Endothelial cell of umbilical vein (primary cell): ENCODE measurements at regions not wholly inside any gene's neighbourhood (a gene's known extent, or its start where the extent isn't known, plus 50 kb on each side); places are given as distances from the start of the nearest gene placed in this dataset.

ENCODE experiments used
- BruUV-seq: library from RNA; stranded (reverse); fragments of 400-500 nt; replicated peaks from 2 replicates; lab custom pipeline; 2021; lab: Mats Ljungman, UMichigan
- CTCF ChIA-PET: fragments of 300-600, 350-600 bp; sonication (Branson Sonifier 250); formaldehyde crosslinking; loops from one replicate; lab custom pipeline; 2021; ENCODE audit warnings: antibody characterized with exemption, inconsistent platforms; lab: Charles Lee
- POLR2A ChIA-PET: fragments of 300-600, 350-600 bp; sonication (Branson Sonifier 250); formaldehyde crosslinking; loops from one replicate; lab custom pipeline; 2021; ENCODE audit warnings: antibody characterized with exemption, inconsistent platforms; lab: Charles Lee
- DNase-seq: peaks from one replicate; pipeline ENCODE4 v3.0.0-alpha.2; 2011; ENCODE audit warnings: low read depth, low spot score
- FAIRE-seq: peaks from 2 replicates; lab custom pipeline; 2011; peaks lifted over from hg19 to GRCh38; lab: Jason Lieb, UNC
- H2AFZ ChIP-seq: 2 replicates; pipeline ENCODE4 v1.6.0; 2012; ENCODE audit warnings: low read depth, low read length, control low read depth, inconsistent platforms
- H3K27ac ChIP-seq: 2 replicates; pipeline ENCODE4 v1.5.1; 2011; ENCODE audit warnings: low read depth, mild to moderate bottlenecking, control low read depth, low read length, moderate library complexity; ENCODE audit not compliant: insufficient read depth
- H3K27me3 ChIP-seq, 2 experiments: 2 replicates each; pipeline versions ENCODE4 v1.6.0 to v1.6.1; 2011; ENCODE audit warnings: low read length in 2 of 2, mixed read lengths in 1 of 2; ENCODE audit not compliant: control insufficient read depth in 2 of 2, insufficient read depth in 2 of 2
- H3K36me3 ChIP-seq, 2 experiments: 2 replicates in 1 of 2; 3 replicates in 1 of 2; pipeline ENCODE4 v1.5.1; 2011; ENCODE audit warnings: low read length in 2 of 2, mild to moderate bottlenecking in 1 of 2, moderate library complexity in 1 of 2; ENCODE audit not compliant: control insufficient read depth in 2 of 2, insufficient read depth in 2 of 2; ENCODE audit errors: extremely low read depth in 1 of 2
- H3K4me1 ChIP-seq: 3 replicates; pipeline ENCODE4 v1.5.1; 2011; ENCODE audit warnings: mild to moderate bottlenecking, low read length; ENCODE audit not compliant: control insufficient read depth, insufficient read depth; ENCODE audit errors: extremely low read depth
- H3K4me2 ChIP-seq: 2 replicates; pipeline ENCODE4 v1.6.1; 2011; ENCODE audit warnings: low read length, control low read depth, mixed read lengths; ENCODE audit not compliant: insufficient read depth
- H3K4me3 ChIP-seq, 3 experiments: fragments of 200-600 bp in 1 of 3; sonication (generic), shearing (Covaris generic) in 1 of 3; replicated peaks in 1 of 3; 2 replicates each; pipeline ENCODE4 v1.5.1; 2011 to 2016; ENCODE audit warnings: control low read depth in 3 of 3, low read length in 3 of 3, mild to moderate bottlenecking in 2 of 3, inconsistent platforms in 1 of 3, low read depth in 1 of 3, moderate library complexity in 1 of 3; ENCODE audit not compliant: insufficient read depth in 1 of 3
- H3K79me2 ChIP-seq: 2 replicates; pipeline ENCODE4 v1.6.0; 2012; ENCODE audit warnings: low read length, inconsistent platforms; ENCODE audit not compliant: control insufficient read depth, insufficient read depth
- H3K9ac ChIP-seq: replicated peaks from 2 replicates; pipeline ENCODE3; 2011; ENCODE audit warnings: low read length, control low read depth; ENCODE audit not compliant: insufficient read depth; ENCODE audit errors: extremely low read depth
- H3K9me1 ChIP-seq: replicated peaks from 3 replicates; pipeline ENCODE4 v1.6.0; 2011; ENCODE audit warnings: mild to moderate bottlenecking, low read length; ENCODE audit not compliant: control insufficient read depth, insufficient read depth; ENCODE audit errors: extremely low read depth
- H3K9me3 ChIP-seq: replicated peaks from 2 replicates; pipeline ENCODE4 v1.5.1; 2012; ENCODE audit warnings: low read length, inconsistent platforms; ENCODE audit not compliant: control insufficient read depth, insufficient read depth
- H4K20me1 ChIP-seq: replicated peaks from 2 replicates; pipeline ENCODE3; 2011; ENCODE audit warnings: mild to moderate bottlenecking, low read length; ENCODE audit not compliant: control insufficient read depth, insufficient read depth; ENCODE audit errors: extremely low read depth
- CTCF ChIP-seq, 2 donors: IDR thresholded peaks; 1 replicate in 1 of 2; 2 replicates in 1 of 2; pipeline ENCODE4 v1.5.1; 2011; ENCODE audit warnings: low read length in 2 of 2, mild to moderate bottlenecking in 2 of 2, moderate library complexity in 2 of 2, control low read depth in 1 of 2, inconsistent platforms in 1 of 2, low read depth in 1 of 2; ENCODE audit not compliant: insufficient read depth in 1 of 2; ENCODE audit errors: extremely low read depth in 1 of 2
- EZH2 ChIP-seq: IDR thresholded peaks from 2 replicates; pipeline ENCODE4 v1.6.1; 2012; ENCODE audit warnings: borderline replicate concordance, low read depth, mild to moderate bottlenecking, moderate library complexity, low read length, inconsistent platforms; ENCODE audit not compliant: severe bottlenecking
- FOS ChIP-seq: IDR thresholded peaks from 2 replicates; pipeline ENCODE4 v1.6.1; 2011; ENCODE audit warnings: mild to moderate bottlenecking, low read length, moderate library complexity, borderline replicate concordance; ENCODE audit not compliant: insufficient read depth
- GATA2 ChIP-seq: IDR thresholded peaks from 2 replicates; pipeline ENCODE4 v1.7.0; 2011; ENCODE audit warnings: low read depth, mild to moderate bottlenecking, moderate library complexity, mixed read lengths, low read length; ENCODE audit not compliant: insufficient read length, insufficient read depth
- JUN ChIP-seq: IDR thresholded peaks from 2 replicates; pipeline ENCODE4 v1.6.1; 2011; ENCODE audit warnings: borderline replicate concordance, low read depth; ENCODE audit not compliant: insufficient read length, insufficient read depth
- MYC ChIP-seq: IDR thresholded peaks from one replicate; pipeline ENCODE4 v1.6.1; 2011; ENCODE audit warnings: mild to moderate bottlenecking, low read depth, low read length
- POLR2A ChIP-seq: IDR thresholded peaks from 2 replicates; pipeline ENCODE4 v1.6.1; 2012; ENCODE audit warnings: low read depth, mild to moderate bottlenecking, control low read depth, low read length
- POLR2AphosphoS5 ChIP-seq: IDR thresholded peaks from 2 replicates; pipeline ENCODE4 v1.6.1; 2012; ENCODE audit warnings: low read depth, mild to moderate bottlenecking, control low read depth, low read length, moderate library complexity; ENCODE audit not compliant: insufficient read depth
- dilution Hi-C: fragments of 300-500 bp; cut with MboI; formaldehyde crosslinking; loops from one replicate; pipeline ENCODE4 v1.15.0; 2019; ENCODE audit warnings: low sequenced_read_pairs; ENCODE audit not compliant: extremely low pct_ligation_motif_present
- intact Hi-C: fragments of 100-400 bp; cut with micrococcal nuclease; formaldehyde crosslinking; loops from one replicate; pipeline ENCODE4 v1.10.0; 2022
- TF ChIP-seq, protein P1 (sequence below): IDR thresholded peaks from 2 replicates; pipeline ENCODE4 v1.6.1; 2011; ENCODE audit not compliant: insufficient read depth, insufficient read length

- Histone ChIP-seq H3K9ac (no peak overlapping the region), H3K27ac (no peak overlapping the region), H3K4me3 (no peak overlapping the region), H3K9me3 (no peaks in the 10 kb centered on the region), H3K36me3 (no peaks in the 10 kb centered on the region), H3K9me1 (no peaks in the 10 kb centered on the region), H3K4me1 (no peaks in the 10 kb centered on the region), H3K79me2 (no peaks in the 10 kb centered on the region), H3K4me2 (no peak overlapping the region), H3K27me3 (peaks cover 9 to 10% of the 10 kb centered on the region in 2 experiments), H4K20me1 (no peaks in the 10 kb centered on the region), H2AFZ (no peak overlapping the region)
- no TSS peak for BruUV-seq
- TF ChIP-seq GATA2, result no peak
- TF ChIP-seq EZH2, result no peak
- TF ChIP-seq MYC, result no peak
- TF ChIP-seq JUN, result no peak
- TF ChIP-seq, protein P1, sequence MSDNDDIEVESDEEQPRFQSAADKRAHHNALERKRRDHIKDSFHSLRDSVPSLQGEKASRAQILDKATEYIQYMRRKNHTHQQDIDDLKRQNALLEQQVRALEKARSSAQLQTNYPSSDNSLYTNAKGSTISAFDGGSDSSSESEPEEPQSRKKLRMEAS, result no peak
- no peak for TF ChIP-seq POLR2A
- TF ChIP-seq POLR2AphosphoS5, result no peak
- TF ChIP-seq FOS, result no peak
- TF ChIP-seq CTCF (IDR thresholded peaks at IDR 0.05; ENCODE audit: extremely low read depth in 1 of 2, insufficient read depth in 1 of 2, low read depth in 1 of 2, low read length in 2 of 2), result no peak
- dilution Hi-C loops (no loop called here), intact Hi-C loops (no loop called here)
- no peak for FAIRE-seq
- POLR2A ChIA-PET, result no interaction called here
- DNase-seq, result no peak
- CTCF ChIA-PET, result no interaction called here
Observed at GRCh38 chr10:78873413-78873812, 195.4 kb upstream of the ZMIZ1 start.
